ENCODE measurements at regions not wholly inside any gene's neighbourhood (a gene's known extent, or its start where the extent isn't known, plus 50 kb on each side); places are given as distances from the start of the nearest gene placed in this dataset.
"Not testable (repeated sequence)": the region's sequence is repeated elsewhere in the genome, so short reads cannot be mapped to it uniquely, and the experiment has no call there.

DNA sequence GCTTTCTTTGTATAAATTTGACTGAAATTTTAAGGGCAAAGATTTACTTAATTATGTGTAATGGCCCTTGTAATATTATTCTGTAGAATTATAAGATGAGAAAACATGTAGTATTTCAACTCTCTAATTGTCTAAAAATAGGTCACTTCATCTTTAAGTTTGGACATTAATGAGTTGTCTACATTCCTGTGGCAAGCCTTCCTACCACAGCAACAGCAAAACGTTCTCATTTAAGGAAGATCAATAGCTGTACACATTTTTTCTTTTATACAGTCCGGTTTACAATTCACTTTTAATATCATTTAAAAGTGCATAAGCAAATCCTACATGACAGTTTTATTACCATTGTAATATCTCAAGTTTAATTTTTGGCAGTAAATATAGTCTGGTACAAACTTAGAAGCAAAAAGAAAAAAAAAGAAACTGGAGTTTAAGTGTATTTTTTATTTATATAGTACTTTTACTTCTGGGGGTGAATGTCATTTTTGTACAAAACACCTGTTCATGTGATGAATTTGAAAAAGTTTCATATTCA lies 501.8 kb downstream of the ZPLD1 start:
- DNase-seq: no peak

DNA sequence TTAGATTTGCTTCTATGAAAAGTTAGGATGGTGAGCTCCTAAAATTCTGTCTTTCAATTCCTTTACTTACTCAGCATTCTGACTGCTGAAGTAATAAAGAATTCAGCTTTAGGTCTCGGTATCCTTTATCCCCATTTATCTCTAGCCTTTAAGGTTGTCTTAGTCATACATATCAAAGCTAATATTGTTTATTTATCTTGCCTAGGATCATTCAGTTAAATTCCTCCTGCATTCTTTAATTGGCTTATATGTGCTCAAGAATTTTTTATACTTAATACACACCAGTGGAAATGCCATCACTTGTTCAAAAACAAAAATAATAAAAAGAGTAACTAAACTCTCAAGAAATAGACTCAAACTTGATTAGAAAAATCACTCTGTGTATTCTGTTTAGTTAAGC lies 507.0 kb downstream of the ZPLD1 start:
- DNase-seq: no peak

DNA sequence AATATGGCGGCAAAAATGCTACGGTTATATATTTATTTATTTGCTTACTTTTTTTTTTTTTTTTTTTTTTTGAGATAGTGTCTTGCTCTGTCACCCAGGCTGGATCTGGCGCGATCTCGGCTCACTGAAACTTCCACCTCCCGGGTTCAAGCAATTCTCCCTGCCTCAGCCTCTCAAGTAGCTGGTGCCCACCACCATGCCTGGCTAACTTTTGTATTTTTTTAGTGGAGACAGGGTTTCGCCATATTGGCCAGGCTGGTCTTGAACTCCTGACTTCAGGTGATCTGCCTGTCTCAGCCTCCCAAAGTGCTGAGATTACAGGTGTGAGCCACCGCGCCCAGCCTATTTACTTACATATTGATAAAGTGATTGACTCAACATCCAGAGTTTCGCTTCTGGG lies 511.6 kb downstream of the ZPLD1 start:
- DNase-seq: not testable (repeated sequence)

DNA sequence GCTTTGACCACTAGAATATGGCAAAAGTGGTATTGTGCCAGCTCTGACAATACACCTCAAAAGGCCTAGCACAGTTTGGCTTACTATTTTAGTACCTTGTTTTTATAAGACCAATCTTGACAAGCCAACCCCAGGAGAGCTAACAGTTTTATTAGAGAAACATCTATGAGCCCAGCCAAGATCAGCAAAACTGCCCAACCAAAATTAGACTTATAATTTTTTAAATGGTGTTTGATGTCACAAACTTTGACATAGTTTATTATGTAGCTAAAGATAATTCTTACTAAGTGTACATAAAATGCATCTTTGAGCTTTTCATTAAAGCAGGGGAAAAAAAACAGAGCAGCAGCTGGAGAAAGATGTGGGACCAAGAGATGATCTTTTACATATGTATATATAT lies 537.5 kb downstream of the ZPLD1 start:
- no peak for DNase-seq

DNA sequence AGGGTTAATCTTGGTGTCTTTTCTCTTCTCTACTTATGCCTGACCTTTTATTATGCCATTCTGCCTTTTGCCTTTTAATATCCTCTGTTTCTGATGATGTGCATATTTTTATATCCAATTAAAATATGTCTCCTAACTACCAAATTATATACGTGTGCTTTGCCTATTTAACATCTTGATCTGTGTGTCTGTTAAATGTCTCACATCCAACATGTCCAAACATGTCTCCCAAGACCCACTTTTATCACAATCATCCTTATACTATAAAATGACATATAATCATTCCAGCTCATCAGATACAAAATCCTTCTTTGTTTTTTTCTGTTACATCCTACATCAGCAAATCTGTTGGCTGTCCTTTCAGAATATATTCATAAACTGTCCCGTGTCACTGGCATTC lies 539.5 kb downstream of the ZPLD1 start:
- no peak for DNase-seq

DNA sequence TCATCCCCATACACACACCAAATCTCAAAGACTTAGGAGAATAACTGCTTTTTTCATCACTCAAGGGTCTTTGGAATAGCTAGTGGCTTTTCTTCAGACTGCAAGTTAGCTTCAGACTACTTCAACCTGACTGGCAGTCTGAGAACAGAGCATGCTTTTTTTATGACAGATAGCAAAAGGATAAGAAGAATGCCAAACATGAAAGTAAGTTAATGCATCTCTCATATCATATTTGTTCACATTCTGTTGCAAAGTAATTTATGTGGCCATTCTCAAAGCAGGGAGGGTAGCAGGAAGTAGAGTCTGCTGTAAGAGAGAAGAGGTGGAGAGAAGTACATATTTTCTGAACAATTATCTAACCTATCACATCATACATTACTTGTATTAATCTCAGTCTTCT lies 544.4 kb downstream of the ZPLD1 start:
- no peak for DNase-seq

DNA sequence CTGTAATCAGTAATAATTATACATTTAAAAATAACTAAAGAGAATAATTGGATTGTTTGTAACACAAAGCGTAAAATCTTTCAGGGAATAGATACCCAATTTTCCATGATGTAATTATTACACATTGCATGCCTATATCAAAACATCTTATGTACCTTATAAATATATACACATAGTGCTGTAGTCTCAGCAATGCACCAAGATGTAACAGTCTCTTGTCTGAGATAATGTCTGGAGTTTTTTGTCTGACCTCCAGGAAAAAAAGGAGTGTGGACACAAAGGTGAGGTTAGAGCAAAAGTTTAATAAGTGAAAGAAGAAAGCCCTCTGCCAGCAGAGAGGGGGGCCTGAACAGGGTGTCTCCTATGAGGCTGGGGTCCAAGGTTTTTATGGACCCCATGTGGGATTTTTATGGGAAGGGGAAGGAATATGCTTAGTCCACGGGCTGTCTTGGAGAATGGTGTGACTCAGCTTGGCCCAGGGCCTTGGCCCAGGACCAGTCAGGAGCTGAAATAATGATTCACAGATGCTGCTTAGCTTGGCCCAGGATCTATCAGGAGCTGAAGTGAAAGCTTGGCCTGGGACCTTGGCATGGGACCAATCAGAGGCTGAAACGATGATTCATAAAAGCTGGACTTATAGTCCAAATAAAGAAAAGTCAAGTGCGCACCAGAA lies 545.0 kb downstream of the ZPLD1 start:
- no peak for DNase-seq

DNA sequence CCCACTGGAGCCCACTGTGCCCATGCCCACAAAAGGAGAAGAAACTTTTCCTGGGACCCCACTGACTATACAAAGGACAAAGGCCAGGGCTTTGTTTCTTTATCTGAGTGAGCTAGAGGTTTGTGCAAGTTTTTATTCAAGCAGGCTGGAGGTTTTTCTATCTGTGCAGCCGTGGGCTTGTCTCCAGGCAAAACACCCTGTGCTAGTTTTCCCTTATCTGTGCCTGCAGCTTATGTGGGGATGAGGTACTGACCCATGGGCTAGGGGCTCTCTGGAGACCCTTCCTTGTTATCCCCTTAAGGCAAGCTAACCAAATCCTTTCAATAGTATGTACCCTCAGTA lies 545.5 kb downstream of the ZPLD1 start:
- DNase-seq: no peak

DNA sequence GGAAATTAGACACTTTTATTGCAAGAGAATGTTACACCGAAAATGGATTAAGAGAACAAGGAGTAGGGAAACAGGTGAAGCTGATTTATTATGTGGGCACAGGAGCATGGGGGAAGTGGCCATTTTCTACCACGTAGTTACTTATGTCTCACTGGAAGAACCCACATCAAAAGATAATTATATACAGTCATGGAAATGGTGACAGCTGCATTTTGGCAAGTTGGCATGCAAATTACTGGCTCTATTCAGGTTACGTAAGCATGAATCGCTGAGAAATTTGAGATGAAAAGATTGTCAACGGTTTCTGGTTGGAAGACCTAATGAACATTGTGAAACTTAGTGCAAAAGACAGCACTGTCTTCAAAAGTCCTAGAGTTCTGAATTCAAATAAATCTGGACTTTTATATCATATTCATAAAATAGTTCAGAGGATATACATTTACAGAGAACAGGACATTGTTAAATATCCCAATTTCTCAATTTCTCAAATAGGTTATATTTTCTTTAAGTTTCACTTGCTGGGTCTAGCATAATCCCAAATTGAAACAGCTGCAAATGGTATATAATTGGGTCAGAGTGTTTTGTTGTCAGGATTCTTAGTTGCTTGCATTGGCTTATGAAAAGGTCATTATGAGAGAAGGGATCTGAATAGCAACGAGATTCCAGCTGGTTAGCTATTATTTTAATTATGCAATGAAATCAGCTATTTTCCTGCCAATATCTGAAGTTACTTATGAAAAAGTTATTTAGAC lies 567.8 kb downstream of the ZPLD1 start:
- no peak for DNase-seq

DNA sequence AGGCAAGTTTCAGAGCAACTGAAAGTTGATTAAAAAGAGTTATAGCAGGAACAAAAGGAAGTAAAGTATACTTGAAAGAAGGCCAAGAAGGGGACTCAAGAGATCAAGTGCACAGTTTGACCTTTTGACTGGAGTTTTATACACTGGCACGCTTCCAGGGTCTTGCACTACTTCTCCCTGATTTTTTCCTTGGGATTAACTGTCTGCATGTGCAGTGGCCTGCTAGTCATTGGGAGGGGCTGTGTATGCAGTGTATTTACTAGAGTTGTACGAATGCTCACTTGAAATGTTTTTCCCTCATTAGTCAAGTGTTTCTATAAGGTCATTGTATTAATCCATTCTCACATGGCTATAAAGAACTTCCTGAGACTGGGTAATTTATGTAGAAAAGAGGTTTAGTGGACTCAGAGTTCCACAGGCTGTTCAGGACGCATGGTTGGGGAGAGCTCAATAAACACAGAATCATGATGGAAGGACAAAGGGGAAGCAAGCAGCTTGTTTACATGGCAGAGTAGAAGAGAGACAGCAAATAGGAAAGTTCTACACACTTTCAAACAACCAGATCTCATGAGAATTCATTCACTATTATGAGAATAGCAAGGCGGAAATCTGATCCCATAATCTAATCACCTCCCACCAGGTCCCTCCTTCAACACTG lies 571.8 kb downstream of the ZPLD1 start:
- no peak for DNase-seq

DNA sequence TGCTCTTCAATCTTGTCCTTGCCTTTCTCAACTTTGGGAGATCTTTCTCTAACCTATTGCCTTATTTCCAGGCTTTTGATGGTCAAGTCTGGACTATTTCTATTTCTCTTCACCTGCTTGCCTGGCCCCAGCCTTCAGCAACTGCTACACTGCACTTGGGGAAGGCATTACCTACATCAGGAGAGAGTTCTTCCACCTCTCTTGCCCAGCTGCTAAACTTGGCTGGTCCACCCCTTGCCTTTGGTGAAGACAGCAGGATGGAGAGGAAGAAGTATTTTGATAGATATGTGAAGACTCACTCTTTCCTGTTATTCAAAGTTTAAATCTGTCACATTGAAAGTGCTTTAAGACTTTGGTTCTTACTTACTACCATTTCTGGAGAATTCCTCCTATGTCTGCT lies 574.8 kb downstream of the ZPLD1 start:
- no peak for DNase-seq

DNA sequence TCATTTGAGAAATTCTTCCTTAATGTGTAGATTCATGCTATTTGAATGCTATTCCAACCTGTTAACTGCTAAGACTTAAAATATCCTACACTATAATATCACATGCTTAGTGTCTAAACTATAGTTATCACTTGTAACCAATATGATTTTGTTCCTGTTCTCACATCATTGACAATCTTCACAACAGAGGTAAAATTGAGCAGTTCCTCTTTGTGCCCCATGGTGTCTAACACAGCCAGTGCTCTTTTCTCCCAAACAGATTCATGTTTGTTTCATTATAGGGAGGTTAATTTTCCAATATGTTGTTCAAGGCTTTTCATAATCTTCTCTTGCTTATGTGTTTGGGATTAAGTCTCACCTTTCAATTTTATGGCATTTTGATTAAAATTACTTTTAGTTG lies 591.1 kb downstream of the ZPLD1 start:
- DNase-seq: no peak

DNA sequence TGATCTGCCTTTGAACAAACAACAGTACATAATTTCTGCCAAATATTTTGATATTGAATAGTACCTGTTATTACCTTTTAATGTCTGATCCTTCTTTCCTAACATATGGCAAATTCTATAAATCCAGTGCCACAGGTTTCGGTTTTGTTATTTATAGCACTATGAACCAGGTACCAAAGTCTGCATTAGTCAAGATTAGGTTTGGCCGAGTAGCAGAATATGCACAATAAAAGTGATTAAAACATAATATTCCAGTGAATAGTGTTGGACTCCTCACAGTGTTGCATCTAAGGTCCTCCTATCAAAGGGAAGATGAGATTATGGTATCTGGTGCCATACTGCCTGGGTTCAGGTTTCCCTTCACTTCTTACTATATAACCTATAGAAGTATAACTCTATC lies 599.0 kb downstream of the ZPLD1 start:
- DNase-seq: no peak

DNA sequence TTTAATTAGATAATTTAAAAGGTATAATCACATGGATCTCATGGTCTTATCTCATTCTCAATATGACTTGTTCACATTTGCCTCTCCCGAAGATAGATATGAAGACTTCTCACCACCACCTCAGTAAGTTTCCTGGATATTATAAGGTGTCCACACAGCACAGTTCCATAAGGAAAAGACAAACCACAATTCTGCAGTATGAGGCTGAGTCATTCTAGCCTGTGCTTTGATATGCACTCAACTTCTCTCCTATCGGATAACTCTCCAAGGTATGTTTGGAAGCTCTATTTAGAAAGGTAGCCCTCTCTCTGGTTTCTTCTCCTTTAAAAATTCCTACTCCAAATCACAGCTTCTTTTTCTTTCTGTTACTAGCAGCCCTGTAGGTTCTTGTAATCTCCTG lies 612.8 kb downstream of the ZPLD1 start:
- DNase-seq: no peak

DNA sequence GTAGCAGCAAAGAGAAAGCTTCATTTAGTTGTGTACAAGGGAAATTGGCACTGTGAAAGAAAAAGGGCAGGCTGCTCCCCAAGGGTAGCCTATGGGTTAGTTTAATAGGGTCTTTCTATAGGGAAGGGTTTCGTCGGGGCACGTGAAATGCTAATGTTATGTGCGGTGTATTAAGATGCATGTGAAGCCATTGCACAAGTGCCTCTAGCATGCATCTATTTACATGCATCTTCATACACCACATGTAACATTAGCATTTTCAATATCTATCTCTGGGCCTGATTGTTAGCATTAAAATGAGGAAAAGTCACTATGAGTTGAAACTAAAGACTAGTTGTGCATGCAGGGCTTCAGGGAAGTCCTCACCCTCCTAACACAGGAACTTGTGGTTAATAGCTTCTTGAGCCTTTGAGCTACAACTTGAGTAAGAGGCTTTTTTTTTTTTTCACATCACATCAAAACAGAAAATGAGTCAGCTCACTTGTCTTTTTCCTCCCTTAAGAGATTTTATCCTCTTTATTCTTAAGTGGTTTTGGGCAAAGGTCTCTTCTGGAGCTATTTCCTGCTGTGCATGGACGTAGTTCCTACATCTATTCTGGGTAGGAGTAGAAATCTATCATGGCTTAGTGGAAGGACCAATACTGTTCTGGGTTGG lies 613.4 kb downstream of the ZPLD1 start:
- peak; percentile 71 for DNase-seq

DNA sequence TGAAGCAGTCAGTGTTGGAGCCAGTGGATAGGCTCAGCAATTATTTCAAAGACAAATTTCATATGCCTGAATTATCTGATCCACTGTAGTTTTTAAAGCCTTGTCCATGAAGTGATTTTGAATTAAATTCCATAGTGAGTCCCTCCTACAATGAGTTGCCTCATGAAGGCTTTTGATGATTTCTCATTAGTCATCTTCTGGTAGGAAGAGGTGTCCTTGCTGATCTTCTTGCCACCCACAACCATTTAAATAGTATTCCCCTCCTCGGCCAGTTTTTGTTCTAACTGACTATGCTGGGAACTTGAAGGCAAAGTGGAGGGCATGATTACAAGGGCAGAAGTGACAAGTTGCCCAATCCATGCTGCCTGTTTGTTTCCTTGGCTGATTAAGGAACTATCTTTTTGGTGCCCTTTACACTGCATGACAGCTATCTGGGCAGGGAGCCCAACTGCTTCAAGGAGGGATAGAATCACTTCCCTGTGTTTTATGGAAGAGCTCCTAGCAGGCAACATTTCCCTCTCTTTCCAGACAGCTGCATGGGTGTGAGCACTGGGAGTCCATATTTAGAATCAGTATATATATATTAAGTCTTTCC lies 617.5 kb downstream of the ZPLD1 start:
- DNase-seq: peak; percentile 84

DNA sequence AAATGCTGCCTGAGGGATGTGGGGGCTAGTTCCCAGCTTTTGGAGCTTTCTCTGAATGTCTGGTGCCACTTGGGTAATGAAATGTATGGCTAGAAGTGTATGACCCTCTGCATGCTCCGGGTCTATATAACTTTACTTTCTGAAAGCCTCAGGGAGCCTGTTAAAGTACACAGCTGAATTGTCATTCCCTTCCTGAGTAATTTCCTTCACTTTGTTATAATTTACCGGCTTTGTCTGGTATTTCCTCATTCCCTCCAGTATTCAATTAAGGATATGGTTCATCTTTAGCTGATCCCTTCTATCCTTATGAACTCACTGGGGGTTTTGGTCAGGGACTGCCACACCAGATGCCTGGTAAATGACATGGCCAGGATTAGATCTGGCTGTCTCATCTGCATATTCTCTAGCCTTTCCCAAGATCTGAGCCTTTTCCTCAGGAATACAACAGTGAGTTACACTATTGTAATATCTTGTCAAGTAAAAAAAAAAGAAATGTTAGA lies 620.3 kb downstream of the ZPLD1 start:
- DNase-seq: no peak

DNA sequence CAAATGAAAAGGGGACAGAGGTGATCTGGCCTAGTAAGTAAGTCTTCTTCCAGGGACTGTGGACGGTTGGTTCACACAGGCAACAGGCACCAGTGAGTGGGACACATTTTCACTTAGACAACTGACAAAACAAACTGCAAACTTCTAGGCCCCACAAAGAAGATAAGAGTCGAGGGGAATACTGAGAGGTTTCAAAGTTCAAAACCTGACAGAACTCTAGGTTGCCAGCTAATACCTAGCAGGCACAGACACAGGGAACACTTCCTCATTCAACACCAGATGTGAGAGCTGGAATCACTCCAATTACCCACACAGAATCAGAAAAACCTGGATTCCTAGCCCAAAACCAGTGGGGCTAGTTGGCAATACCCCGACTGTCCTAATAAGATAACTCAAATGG lies 621.7 kb downstream of the ZPLD1 start:
- no peak for DNase-seq

DNA sequence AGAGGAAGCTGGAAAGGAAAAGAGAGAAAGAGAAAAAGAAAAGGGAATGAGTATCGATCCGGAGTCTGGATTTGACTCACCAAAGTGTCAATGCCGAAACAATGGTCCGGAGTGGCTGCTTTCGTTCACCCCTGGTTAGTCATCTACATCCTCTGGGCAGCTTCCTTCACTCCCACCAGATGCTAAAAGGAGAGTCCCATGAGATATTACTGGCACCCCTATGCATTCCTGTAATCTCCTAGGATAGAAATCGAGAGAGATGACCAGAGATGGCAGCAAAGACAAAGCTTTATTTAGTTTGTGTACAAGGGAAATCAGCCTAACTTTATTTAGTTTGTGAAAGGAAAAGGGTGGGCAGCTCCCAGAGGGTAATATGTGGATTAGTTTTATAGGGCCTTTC lies 622.2 kb downstream of the ZPLD1 start:
- DNase-seq: no peak

DNA sequence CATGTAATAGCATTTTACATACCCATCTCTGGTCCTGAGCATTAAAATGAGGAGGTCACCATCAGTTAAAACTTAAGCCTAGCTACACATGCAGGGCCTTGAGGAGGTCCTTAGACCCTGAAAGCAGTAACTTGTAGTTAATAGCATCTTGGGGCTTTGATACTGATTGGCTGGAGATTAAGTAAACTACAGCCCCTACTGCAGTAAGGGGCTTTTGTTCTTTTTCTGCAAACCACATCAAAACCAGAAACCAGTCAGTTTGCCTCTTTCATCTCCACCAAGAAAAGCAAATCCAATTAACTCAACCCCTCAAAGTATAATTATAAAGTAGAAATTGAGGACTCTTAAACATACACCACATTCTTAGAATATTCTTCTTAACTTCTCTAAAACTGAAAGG lies 622.7 kb downstream of the ZPLD1 start:
- no peak for DNase-seq

DNA sequence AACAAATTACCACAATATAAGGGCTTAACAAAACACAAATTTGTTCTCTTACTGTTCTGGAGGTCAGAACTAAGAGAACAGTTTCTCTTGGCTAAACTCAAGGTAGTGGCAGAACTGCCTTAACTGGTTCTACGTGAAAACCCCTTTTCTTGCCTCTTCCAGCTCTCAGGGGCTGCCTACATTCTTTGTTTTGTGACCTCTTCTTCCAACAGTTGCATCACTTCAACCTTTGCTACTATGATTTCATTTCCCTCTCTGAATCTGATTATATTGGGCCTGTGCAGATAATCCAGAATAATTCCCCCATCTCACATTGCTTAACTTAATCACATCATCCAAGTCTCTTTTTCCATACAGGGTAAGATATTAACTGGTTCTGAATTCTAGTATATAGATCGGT lies 624.6 kb downstream of the ZPLD1 start:
- DNase-seq: no peak

DNA sequence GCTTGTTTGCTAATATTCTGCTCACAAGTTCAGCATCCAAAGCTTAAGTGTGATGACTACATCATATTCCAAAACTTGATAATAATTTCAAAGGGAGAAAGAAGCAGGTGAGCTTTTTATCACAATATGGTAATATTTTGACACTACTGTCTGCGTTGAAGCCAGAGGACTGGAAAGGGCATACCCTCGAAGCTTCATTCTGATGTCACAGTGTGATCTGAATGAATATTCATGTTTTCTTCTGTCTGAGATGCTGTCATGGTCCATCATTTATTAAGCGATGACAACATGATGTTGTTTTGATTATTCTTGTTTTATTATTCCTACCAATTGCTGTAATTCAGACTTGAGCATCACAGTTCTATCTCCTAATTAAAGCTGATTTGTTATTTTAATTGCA lies 625.4 kb downstream of the ZPLD1 start:
- no peak for DNase-seq

DNA sequence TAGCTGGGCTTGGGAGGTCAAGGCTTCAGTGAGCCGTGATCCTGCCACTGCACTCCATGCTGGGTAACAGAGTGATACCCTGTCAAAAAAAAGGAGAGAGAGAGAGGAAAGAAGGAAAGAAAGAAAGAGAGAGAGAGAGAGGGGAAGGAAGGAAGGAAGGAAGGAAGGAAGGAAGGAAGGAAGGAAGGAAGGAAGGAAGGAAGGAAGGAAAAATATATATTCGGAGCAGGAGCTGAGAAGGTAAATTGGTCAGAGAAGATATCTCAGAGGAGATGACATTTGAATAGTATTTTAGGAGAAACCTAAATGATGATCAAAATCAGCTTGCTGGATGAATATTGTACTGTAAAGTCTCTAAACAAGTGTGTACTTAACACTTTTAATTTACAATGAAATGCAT lies 633.1 kb downstream of the ZPLD1 start:
- no peak for DNase-seq

Measured in suppressor macrophage treated with lipopolysaccharide for 4 hours (primary cell).